ENCODE measurements at regions not wholly inside any gene's neighbourhood (a gene's known extent, or its start where the extent isn't known, plus 50 kb on each side); places are given as distances from the start of the nearest gene placed in this dataset.

DNA sequence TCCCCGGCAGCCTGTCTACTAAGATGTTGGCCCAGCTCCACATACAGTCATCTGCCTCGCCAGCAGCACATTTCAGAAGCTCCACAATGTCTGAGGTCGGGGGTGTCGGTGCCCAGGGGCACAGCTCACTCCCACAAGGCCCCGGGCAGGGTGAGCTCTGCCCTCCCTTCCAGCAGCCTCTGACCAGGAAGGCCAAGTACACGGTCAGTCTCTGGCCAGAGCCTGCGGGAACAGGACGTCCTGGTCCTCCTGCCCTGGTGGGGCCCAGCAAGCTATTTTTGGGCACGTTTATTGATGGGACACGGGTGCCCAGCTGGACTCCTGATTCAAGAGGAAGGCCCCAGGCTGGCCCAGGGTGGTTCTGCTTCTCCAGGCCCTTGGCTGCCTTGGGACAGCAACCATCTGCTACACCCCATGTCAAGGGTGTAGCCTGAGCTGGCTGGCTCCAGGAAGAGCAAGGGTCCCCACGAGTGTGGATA, 114.9 kb upstream of the PTPN1 start:
- H3K4me1 ChIP-seq (ENCODE audit: control insufficient read depth in 1 of 2, insufficient read depth in 1 of 2, low read depth in 1 of 2, low read length in 1 of 2): peaks cover 20 to 24% of the 10 kb centered on the region in 2 experiments
- no peaks in the 10 kb centered on the region for H3K36me3 ChIP-seq
- TF ChIP-seq, protein P1, sequence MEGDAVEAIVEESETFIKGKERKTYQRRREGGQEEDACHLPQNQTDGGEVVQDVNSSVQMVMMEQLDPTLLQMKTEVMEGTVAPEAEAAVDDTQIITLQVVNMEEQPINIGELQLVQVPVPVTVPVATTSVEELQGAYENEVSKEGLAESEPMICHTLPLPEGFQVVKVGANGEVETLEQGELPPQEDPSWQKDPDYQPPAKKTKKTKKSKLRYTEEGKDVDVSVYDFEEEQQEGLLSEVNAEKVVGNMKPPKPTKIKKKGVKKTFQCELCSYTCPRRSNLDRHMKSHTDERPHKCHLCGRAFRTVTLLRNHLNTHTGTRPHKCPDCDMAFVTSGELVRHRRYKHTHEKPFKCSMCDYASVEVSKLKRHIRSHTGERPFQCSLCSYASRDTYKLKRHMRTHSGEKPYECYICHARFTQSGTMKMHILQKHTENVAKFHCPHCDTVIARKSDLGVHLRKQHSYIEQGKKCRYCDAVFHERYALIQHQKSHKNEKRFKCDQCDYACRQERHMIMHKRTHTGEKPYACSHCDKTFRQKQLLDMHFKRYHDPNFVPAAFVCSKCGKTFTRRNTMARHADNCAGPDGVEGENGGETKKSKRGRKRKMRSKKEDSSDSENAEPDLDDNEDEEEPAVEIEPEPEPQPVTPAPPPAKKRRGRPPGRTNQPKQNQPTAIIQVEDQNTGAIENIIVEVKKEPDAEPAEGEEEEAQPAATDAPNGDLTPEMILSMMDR (IDR thresholded peaks at IDR 0.05): no peak

DNA sequence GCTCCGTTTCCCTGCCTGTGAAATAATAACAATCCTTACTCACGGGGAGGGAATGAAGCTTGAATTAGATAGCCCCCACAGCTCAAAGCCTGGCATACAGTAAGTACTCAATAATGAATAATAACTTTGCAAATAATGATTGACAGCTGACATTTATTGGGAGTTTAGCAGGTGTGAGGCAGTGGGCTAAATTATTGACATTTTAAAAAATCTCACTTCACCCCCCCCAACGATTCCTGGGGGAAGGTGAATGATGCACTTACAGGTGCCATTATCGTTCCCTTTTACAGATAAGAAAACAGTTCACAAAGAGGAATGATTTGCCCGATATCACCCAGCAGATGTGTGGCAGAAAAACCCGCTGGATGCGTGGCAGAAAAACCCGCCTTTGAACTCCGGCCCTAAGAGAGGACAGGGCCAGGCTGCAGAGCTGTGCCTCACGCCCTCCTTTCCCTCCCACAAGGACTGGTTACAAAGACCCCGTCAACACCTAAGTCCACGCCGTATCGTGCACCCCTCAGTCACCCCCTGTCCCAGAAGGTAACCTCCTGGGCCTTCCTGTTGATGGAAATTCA, 114.2 kb upstream of the PTPN1 start:
- Histone ChIP-seq H3K9me3 (no peaks in the 10 kb centered on the region), H3K4me3 (ENCODE audit: low read depth in 1 of 2, low read length in 1 of 2) (no peak overlapping the region), H3K27me3 (no peaks in the 10 kb centered on the region), H3K4me1 (ENCODE audit: control insufficient read depth in 1 of 2, insufficient read depth in 1 of 2, low read depth in 1 of 2, low read length in 1 of 2) (peaks cover 20 to 26% of the 10 kb centered on the region in 2 experiments), H3K27ac (no peak overlapping the region), H3K36me3 (no peaks in the 10 kb centered on the region)
- TF ChIP-seq, protein P1 (IDR thresholded peaks at IDR 0.05): no peak

More for the DNA sequence above, 114.9 kb upstream of the PTPN1 start:
- Histone ChIP-seq H3K27ac (peak overlapping the region; percentile 78), H3K27me3 (no peaks in the 10 kb centered on the region), H3K9me3 (no peaks in the 10 kb centered on the region), H3K4me3 (ENCODE audit: low read depth in 1 of 2, low read length in 1 of 2) (peak overlapping the region in 1 of 2 experiments; percentile 22)

DNA sequence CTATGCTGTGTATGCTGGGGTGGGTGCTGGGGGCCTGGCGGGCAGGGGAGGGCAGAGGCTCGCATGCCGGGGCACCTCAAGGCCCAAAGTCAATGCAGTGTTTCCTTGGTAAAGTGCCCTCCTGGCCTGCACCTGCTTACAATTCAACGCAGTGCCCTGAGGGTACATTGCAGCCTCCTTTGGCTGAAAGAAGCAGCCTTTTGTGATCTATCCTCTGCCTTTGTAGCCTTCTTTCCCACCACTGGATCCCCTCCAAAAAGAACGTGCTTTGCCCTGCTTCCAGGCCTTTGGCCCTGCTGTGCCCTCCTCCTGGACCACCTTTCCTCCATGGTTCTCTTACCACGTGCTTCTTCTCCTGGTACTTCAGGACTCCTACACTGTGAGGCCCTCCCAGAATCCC, 113.6 kb upstream of the PTPN1 start:
- H3K36me3 ChIP-seq: no peaks in the 10 kb centered on the region

DNA sequence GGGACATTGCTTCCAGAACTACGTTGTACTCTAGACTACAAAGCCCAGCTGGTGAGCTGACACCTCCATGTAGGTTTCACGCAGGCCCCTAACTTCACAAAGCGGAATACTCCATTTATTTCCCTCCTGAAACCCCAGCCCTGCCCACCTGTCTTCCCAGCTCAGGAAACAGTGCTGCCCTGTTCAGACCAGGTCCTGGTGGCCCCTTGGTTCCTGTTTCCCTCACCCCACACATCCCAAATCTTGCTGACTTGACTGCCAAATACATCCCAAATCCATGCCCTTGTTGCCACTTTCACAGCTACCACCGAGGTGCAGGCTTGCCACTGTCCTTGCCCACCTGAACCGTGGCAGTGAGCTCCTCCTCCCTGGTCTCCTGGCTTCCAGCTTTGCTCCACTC, 113.1 kb upstream of the PTPN1 start:
- no peaks in the 10 kb centered on the region for H3K27me3 ChIP-seq
- peaks cover 20 to 26% of the 10 kb centered on the region in 2 experiments for H3K4me1 ChIP-seq (ENCODE audit: control insufficient read depth in 1 of 2, insufficient read depth in 1 of 2, low read depth in 1 of 2, low read length in 1 of 2)
- H3K36me3 ChIP-seq: no peaks in the 10 kb centered on the region
- no peaks in the 10 kb centered on the region for H3K9me3 ChIP-seq
- H3K27ac ChIP-seq: no peak overlapping the region
- H3K4me3 ChIP-seq (ENCODE audit: low read depth in 1 of 2, low read length in 1 of 2): no peak overlapping the region
- TF ChIP-seq, protein P1 (IDR thresholded peaks at IDR 0.05): no peak

More for the DNA sequence above, 113.6 kb upstream of the PTPN1 start:
- TF ChIP-seq, protein P1 (IDR thresholded peaks at IDR 0.05): no peak
- no peaks in the 10 kb centered on the region for H3K27me3 ChIP-seq
- no peak overlapping the region for H3K4me3 ChIP-seq (ENCODE audit: low read depth in 1 of 2, low read length in 1 of 2)
- H3K9me3 ChIP-seq: no peaks in the 10 kb centered on the region
- peaks cover 20 to 26% of the 10 kb centered on the region in 2 experiments for H3K4me1 ChIP-seq (ENCODE audit: control insufficient read depth in 1 of 2, insufficient read depth in 1 of 2, low read depth in 1 of 2, low read length in 1 of 2)
- H3K27ac ChIP-seq: no peak overlapping the region

DNA sequence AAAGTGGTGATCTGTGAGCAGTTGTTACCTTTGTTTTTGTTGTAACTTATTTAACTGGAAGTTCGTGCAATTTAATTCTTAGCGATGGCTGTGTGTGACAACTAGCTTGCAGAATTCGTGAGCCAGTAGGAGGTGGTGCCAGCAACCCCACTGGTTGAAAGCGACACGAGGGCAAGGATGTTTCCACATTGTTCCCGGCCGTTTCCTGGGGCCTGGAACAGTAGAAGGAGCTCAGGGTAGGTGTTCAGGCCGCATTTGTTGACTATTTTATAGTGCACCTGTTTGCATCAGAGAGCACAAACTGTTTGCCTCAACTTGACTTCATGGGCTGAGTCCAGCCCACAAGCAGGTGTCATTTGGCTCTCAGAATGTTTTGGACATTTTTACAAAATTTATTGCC, 112.1 kb upstream of the PTPN1 start:
- Histone ChIP-seq H3K27ac (no peak overlapping the region), H3K4me1 (ENCODE audit: control insufficient read depth in 1 of 2, insufficient read depth in 1 of 2, low read depth in 1 of 2, low read length in 1 of 2) (peaks cover 20 to 26% of the 10 kb centered on the region in 2 experiments), H3K36me3 (no peaks in the 10 kb centered on the region), H3K4me3 (ENCODE audit: low read depth in 1 of 2, low read length in 1 of 2) (no peak overlapping the region), H3K9me3 (no peaks in the 10 kb centered on the region), H3K27me3 (no peaks in the 10 kb centered on the region)
- TF ChIP-seq, protein P1 (IDR thresholded peaks at IDR 0.05): no peak
